ENCODE measurements at regions not wholly inside any gene's neighbourhood (a gene's known extent, or its start where the extent isn't known, plus 50 kb on each side); places are given as distances from the start of the nearest gene placed in this dataset.

DNA sequence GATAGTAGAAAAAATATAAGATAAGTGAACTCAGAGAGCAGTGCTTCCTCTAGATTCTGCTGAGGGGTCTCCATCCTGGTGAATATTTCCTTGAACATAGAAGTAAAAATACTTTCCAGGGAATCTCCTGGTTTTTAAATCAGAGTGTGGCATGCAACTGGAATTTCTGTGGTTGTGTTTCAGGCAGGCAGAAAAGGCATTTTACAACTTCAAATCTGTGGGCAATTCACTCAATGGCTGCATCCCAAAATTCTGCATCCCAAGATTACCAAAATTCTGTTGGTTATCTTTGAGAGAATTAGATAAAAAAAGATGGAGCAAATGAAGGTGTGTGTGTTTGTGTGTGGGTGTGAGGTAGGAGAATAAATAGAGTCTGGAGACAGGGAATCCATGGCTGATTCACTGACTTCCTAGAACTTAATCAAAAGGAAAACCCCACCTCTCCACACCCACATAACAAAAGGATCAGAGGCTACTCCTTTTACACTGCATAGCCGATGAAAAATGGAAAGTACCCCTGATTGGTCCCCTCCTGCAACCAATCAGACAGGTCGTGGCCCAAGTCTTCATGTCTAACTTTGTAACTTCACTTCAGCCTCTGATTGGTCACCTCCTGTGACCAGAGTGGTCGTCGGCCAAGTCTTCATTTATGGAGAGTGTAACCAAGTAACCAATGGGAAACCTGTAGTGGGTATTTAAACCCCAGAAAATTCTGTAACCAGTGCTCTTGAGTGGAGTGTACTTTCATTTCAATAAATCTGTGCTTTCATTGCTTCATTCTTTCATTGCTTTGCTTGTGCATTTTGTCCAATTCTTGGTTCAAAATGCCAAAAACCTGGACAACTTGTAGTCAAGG is 112.8 kb downstream of the DLEU7 start:
- TF ChIP-seq, protein P1, sequence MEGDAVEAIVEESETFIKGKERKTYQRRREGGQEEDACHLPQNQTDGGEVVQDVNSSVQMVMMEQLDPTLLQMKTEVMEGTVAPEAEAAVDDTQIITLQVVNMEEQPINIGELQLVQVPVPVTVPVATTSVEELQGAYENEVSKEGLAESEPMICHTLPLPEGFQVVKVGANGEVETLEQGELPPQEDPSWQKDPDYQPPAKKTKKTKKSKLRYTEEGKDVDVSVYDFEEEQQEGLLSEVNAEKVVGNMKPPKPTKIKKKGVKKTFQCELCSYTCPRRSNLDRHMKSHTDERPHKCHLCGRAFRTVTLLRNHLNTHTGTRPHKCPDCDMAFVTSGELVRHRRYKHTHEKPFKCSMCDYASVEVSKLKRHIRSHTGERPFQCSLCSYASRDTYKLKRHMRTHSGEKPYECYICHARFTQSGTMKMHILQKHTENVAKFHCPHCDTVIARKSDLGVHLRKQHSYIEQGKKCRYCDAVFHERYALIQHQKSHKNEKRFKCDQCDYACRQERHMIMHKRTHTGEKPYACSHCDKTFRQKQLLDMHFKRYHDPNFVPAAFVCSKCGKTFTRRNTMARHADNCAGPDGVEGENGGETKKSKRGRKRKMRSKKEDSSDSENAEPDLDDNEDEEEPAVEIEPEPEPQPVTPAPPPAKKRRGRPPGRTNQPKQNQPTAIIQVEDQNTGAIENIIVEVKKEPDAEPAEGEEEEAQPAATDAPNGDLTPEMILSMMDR (IDR thresholded peaks at IDR 0.05), result no peak
- no peak for TF ChIP-seq EZH2 (IDR thresholded peaks at IDR 0.05; ENCODE audit: borderline replicate concordance, insufficient read depth, low read depth, low read length, poor library complexity, severe bottlenecking)
